GM12878 (cell line): ENCODE measurements at regions not wholly inside any gene's neighbourhood (a gene's known extent, or its start where the extent isn't known, plus 50 kb on each side); places are given as distances from the start of the nearest gene placed in this dataset.
"Not testable (repeated sequence)": the region's sequence is repeated elsewhere in the genome, so short reads cannot be mapped to it uniquely, and the experiment has no call there.

ENCODE experiments used
- ATAC-seq: fragments of 200-7000 bp; cut with Tn5 transposase; 3 replicates; pipeline ENCODE4 v1.9.1; 2020; ENCODE audit warnings: mild to moderate bottlenecking, moderate library complexity
- BruUV-seq: library from RNA; stranded (reverse); fragments of 400-500 nt; replicated peaks from 2 replicates; lab custom pipeline; 2021; lab: Mats Ljungman, UMichigan
- CTCF ChIA-PET: fragments of 300-600 bp; sonication (Branson Sonifier 250); formaldehyde crosslinking; extraction: SDS; loops from one replicate; lab custom pipeline; 2021; ENCODE audit warnings: inconsistent platforms; lab: Yijun Ruan, JAX
- POLR2A ChIA-PET: fragments of 350-600 bp; formaldehyde crosslinking; extraction: SDS; loops from one replicate; lab custom pipeline; 2021; ENCODE audit warnings: inconsistent platforms; lab: Charles Lee
- RAD21 ChIA-PET: fragments of 300-600 bp; sonication (Branson Sonifier 250); formaldehyde crosslinking; loops from one replicate; lab custom pipeline; 2023; ENCODE audit warnings: antibody characterized with exemption; ENCODE audit not compliant: unreplicated experiment; lab: Charles Lee
- SMC1A ChIA-PET: fragments of 300-600 bp; sonication (Branson Sonifier 250); formaldehyde crosslinking; loops from one replicate; lab custom pipeline; 2023; ENCODE audit not compliant: unreplicated experiment, uncharacterized antibody; lab: Charles Lee
- DNase-seq: peaks from one replicate; pipeline ENCODE4 v3.0.0-alpha.2; 2011; ENCODE audit warnings: low read depth, low spot score
- FAIRE-seq: peaks from 3 replicates; lab custom pipeline; 2011; peaks lifted over from hg19 to GRCh38; lab: Jason Lieb, UNC
- H2AFZ ChIP-seq: 2 replicates; pipeline ENCODE4 v1.6.0; 2011; ENCODE audit warnings: low read depth, low read length, control low read depth; ENCODE audit not compliant: control insufficient read depth
- H3K27ac ChIP-seq: 2 replicates; pipeline ENCODE4 v1.5.1; 2011; ENCODE audit warnings: control low read depth; ENCODE audit not compliant: control insufficient read depth, insufficient read depth
- H3K27me3 ChIP-seq, 2 experiments: replicated peaks in 1 of 2; 2 replicates each; pipeline versions ENCODE4 v1.6.0 to v1.6.1; 2011; ENCODE audit warnings: low read length in 1 of 2; ENCODE audit not compliant: control insufficient read depth in 2 of 2, insufficient read depth in 2 of 2
- H3K36me3 ChIP-seq, 2 experiments: 2 replicates each; pipeline ENCODE4 v1.5.1; 2011; ENCODE audit warnings: low read length in 1 of 2; ENCODE audit not compliant: control insufficient read depth in 2 of 2, insufficient read depth in 2 of 2
- H3K4me1 ChIP-seq: 2 replicates; pipeline ENCODE4 v1.6.1; 2011; ENCODE audit warnings: mild to moderate bottlenecking, low read length, moderate library complexity, mixed read lengths; ENCODE audit not compliant: control insufficient read depth, insufficient read depth
- H3K4me2 ChIP-seq: 2 replicates; pipeline ENCODE4 v1.6.0; 2011; ENCODE audit warnings: control low read depth; ENCODE audit not compliant: control insufficient read depth, insufficient read depth
- H3K4me3 ChIP-seq: fragments of 200-600 bp; sonication (generic); 2 replicates; pipeline ENCODE4 v1.5.1; 2016
- H3K79me2 ChIP-seq: 2 replicates; pipeline ENCODE4 v1.6.0; 2011; ENCODE audit warnings: low read length; ENCODE audit not compliant: control insufficient read depth, insufficient read depth
- H3K9ac ChIP-seq: 2 replicates; pipeline ENCODE4 v1.8.0; 2011; ENCODE audit warnings: low read length, control low read depth, mixed read lengths; ENCODE audit not compliant: control insufficient read depth, insufficient read depth
- H3K9me3 ChIP-seq: replicated peaks from 3 replicates; pipeline ENCODE4 v1.5.1; 2011; ENCODE audit warnings: mild to moderate bottlenecking, low read length; ENCODE audit not compliant: control insufficient read depth, insufficient read depth
- H4K20me1 ChIP-seq: 2 replicates; pipeline ENCODE4 v1.6.0; 2011; ENCODE audit not compliant: control insufficient read depth, insufficient read depth
- CHD2 ChIP-seq: IDR thresholded peaks from 2 replicates; pipeline ENCODE4 v1.6.1; 2011; ENCODE audit warnings: low read depth, low read length, improper control_type of control experiment, borderline replicate concordance
- CREM ChIP-seq: IDR thresholded peaks from 2 replicates; pipeline ENCODE4 v1.6.1; 2014; ENCODE audit warnings: antibody characterized with exemption, low read depth
- DPF2 ChIP-seq: fragments of 450-650 bp; IDR thresholded peaks from 2 replicates; pipeline ENCODE4 v1.6.1; 2017; ENCODE audit warnings: mild to moderate bottlenecking
- ESRRA ChIP-seq: IDR thresholded peaks from 2 replicates; pipeline ENCODE4 v1.6.1; 2012; ENCODE audit warnings: mild to moderate bottlenecking, low read length, improper control_type of control experiment
- EZH2 ChIP-seq: IDR thresholded peaks from 2 replicates; pipeline ENCODE4 v1.6.1; 2012; ENCODE audit warnings: low read depth, mild to moderate bottlenecking, control low read depth, inconsistent platforms, low read length, borderline replicate concordance; ENCODE audit not compliant: control insufficient read depth
- KLF5 ChIP-seq: fragments of 450-650 bp; IDR thresholded peaks from 2 replicates; pipeline ENCODE4 v1.6.1; 2014; ENCODE audit warnings: mild to moderate bottlenecking; ENCODE audit not compliant: partially characterized antibody
- RELA ChIP-seq: fragments of 450-650 bp; IDR thresholded peaks from 2 replicates; pipeline ENCODE4 v1.8.0; 2014; ENCODE audit warnings: borderline replicate concordance; ENCODE audit not compliant: partially characterized antibody
- SMAD1 ChIP-seq: fragments of 450-650 bp; IDR thresholded peaks from 2 replicates; pipeline ENCODE4 v1.6.1; 2018; ENCODE audit warnings: mild to moderate bottlenecking, low read depth; ENCODE audit not compliant: partially characterized antibody
- SREBF1 ChIP-seq: IDR thresholded peaks from 2 replicates; pipeline ENCODE4 v1.6.1; 2012; ENCODE audit warnings: mild to moderate bottlenecking, low read length
- WGBS: methylation state at CpG from one replicate; pipeline ENCODE4 v1.1.6; 2016; ENCODE audit warnings: low lambda C conversion rate; ENCODE audit not compliant: insufficient replicate concordance, insufficient coverage; ENCODE audit errors: missing lambda C conversion rate; 5-methylcytosine and 5-hydroxymethylcytosine counted together
- in situ Hi-C: fragments of 300-500 bp; cut with MboI; formaldehyde crosslinking; loops from 9 replicates; pipeline ENCODE4 v1.14.3; 2018; ENCODE audit warnings: mixed read lengths
- intact Hi-C: fragments of 100-400 bp; cut with micrococcal nuclease; formaldehyde crosslinking; loops from one replicate; pipeline ENCODE4 v1.14.2; 2022; ENCODE audit not compliant: unreplicated experiment

- CTCF ChIA-PET = no interaction called here
- no peak for ATAC-seq
- Histone ChIP-seq H3K9ac (no peak overlapping the region), H3K79me2 (no peaks in the 10 kb centered on the region), H3K36me3 (no peaks in the 10 kb centered on the region), H3K27ac (no peak overlapping the region), H3K4me1 (no peaks in the 10 kb centered on the region), H4K20me1 (no peaks in the 10 kb centered on the region), H3K4me3 (no peak overlapping the region), H3K9me3 (no peaks in the 10 kb centered on the region), H3K27me3 (no peaks in the 10 kb centered on the region), H3K4me2 (no peak overlapping the region), H2AFZ (no peak overlapping the region)
- SMC1A ChIA-PET = no interaction called here
- RAD21 ChIA-PET = no interaction called here
- no TSS peak for BruUV-seq
- POLR2A ChIA-PET = no interaction called here
- FAIRE-seq = no peak
- DNase-seq = no peak
- intact Hi-C loops (no loop called here), in situ Hi-C loops (no loop called here)
- TF ChIP-seq CREM = no peak
- TF ChIP-seq SREBF1 = no peak
- TF ChIP-seq ESRRA = no peak
- TF ChIP-seq CHD2 = no peak
- no peak for TF ChIP-seq KLF5
- TF ChIP-seq RELA = no peak
- no peak for TF ChIP-seq EZH2
- no peak for TF ChIP-seq SMAD1
- no peak for TF ChIP-seq DPF2
- WGBS = 0% methylated on average over 1 of the region's 1 CpG
Observed at GRCh38 chr14:43132441-43132840, 1374.6 kb downstream of the FSCB start.

- H3K4me2 ChIP-seq, CTCF ChIA-PET, FAIRE-seq, intact Hi-C loops, in situ Hi-C loops, H3K27me3 ChIP-seq, RAD21 ChIA-PET, SMC1A ChIA-PET, H3K36me3 ChIP-seq, H3K4me3 ChIP-seq, POLR2A ChIA-PET, H2AFZ ChIP-seq, H3K9ac ChIP-seq, BruUV-seq, H3K4me1 ChIP-seq, ATAC-seq, H3K27ac ChIP-seq, H3K79me2 ChIP-seq, DNase-seq, H4K20me1 ChIP-seq, H3K9me3 ChIP-seq: not testable (repeated sequence)
- WGBS = 100% methylated on average over 1 of the region's 1 CpG
Observed at GRCh38 chr14:43128429-43128828, 1378.7 kb downstream of the FSCB start.

GRCh38 chr14:43127874-43128273 lies 1379.2 kb downstream of the FSCB start:
- FAIRE-seq, SMC1A ChIA-PET, H3K9me3 ChIP-seq, CTCF ChIA-PET, in situ Hi-C loops, H3K4me3 ChIP-seq, H3K79me2 ChIP-seq, H3K27ac ChIP-seq, H2AFZ ChIP-seq, intact Hi-C loops, H3K4me2 ChIP-seq, BruUV-seq, DNase-seq, H3K36me3 ChIP-seq, POLR2A ChIA-PET, RAD21 ChIA-PET, H3K4me1 ChIP-seq, H4K20me1 ChIP-seq, ATAC-seq, H3K9ac ChIP-seq, H3K27me3 ChIP-seq: not testable (repeated sequence)
- WGBS = 44% methylated on average over 3 of the region's 3 CpGs
